ENCODE measurements at regions not wholly inside any gene's neighbourhood (a gene's known extent, or its start where the extent isn't known, plus 50 kb on each side); places are given as distances from the start of the nearest gene placed in this dataset.

- Histone ChIP-seq H3K27ac (ENCODE audit: low read depth in 1 of 2, low read length in 1 of 2) (no peak overlapping the region), H3K9me3 (ENCODE audit: control insufficient read depth in 4 of 4, insufficient read depth in 3 of 4, low read length in 3 of 4) (no peaks in the 10 kb centered on the region), H3K4me3 (no peak overlapping the region), H3K36me3 (ENCODE audit: control insufficient read depth in 4 of 4, insufficient read depth in 4 of 4, low read length in 4 of 4) (peaks cover 0 to 13% (median 4%) of the 10 kb centered on the region in 4 donors), H3K4me1 (ENCODE audit: control insufficient read depth in 5 of 5, insufficient read depth in 5 of 5, low read length in 5 of 5) (peaks cover 0 to 11% (median 2%) of the 10 kb centered on the region in 5 donors), H3K9ac (ENCODE audit: insufficient read depth in 1 of 2, low read length in 2 of 2) (no peak overlapping the region), H3K27me3 (ENCODE audit: control insufficient read depth in 3 of 3, insufficient read depth in 3 of 3, low read length in 2 of 3) (no peaks in the 10 kb centered on the region)
- TF ChIP-seq CTCF (IDR thresholded peaks at IDR 0.05; ENCODE audit: control extremely low read depth, extremely low read depth), result no peak
- ATAC-seq (ENCODE audit: insufficient read depth, low FRiP score) (no peak), DNase-seq (no peak)
Measured at GRCh38 chr11:92808022-92808421, 161.4 kb upstream of the MTNR1B start.

GRCh38 chr11:92810423-92811064, 158.9 kb upstream of the MTNR1B start:
- Histone ChIP-seq H3K4me1 (ENCODE audit: control insufficient read depth in 5 of 5, insufficient read depth in 5 of 5, low read length in 5 of 5) (peaks cover 0 to 6% (median 0%) of the 10 kb centered on the region in 5 donors), H3K9me3 (ENCODE audit: control insufficient read depth in 4 of 4, insufficient read depth in 3 of 4, low read length in 3 of 4) (no peaks in the 10 kb centered on the region), H3K27ac (ENCODE audit: low read depth in 1 of 2, low read length in 1 of 2) (no peak overlapping the region), H3K27me3 (ENCODE audit: control insufficient read depth in 3 of 3, insufficient read depth in 3 of 3, low read length in 2 of 3) (no peaks in the 10 kb centered on the region), H3K9ac (ENCODE audit: insufficient read depth in 1 of 2, low read length in 2 of 2) (no peak overlapping the region), H3K4me3 (no peak overlapping the region), H3K36me3 (ENCODE audit: control insufficient read depth in 4 of 4, insufficient read depth in 4 of 4, low read length in 4 of 4) (peaks cover 0 to 10% (median 4%) of the 10 kb centered on the region in 4 donors)
- no peak for TF ChIP-seq CTCF (IDR thresholded peaks at IDR 0.05; ENCODE audit: control extremely low read depth, extremely low read depth)
- WGBS, 2 donors, result 76 to 80% methylated on average over 6 of the region's 6 CpGs
- DNase-seq, result no peak
- ATAC-seq (ENCODE audit: insufficient read depth, low FRiP score), result no peak

GRCh38 chr11:92811341-92811740, 158.1 kb upstream of the MTNR1B start:
- peaks cover 0 to 13% (median 4%) of the 10 kb centered on the region in 4 donors for H3K36me3 ChIP-seq (ENCODE audit: control insufficient read depth in 4 of 4, insufficient read depth in 4 of 4, low read length in 4 of 4)
- no peak for ATAC-seq (ENCODE audit: insufficient read depth, low FRiP score)
- no peaks in the 10 kb centered on the region for H3K27me3 ChIP-seq (ENCODE audit: control insufficient read depth in 3 of 3, insufficient read depth in 3 of 3, low read length in 2 of 3)
- peaks cover 0 to 3% (median 0%) of the 10 kb centered on the region in 4 donors for H3K9me3 ChIP-seq (ENCODE audit: control insufficient read depth in 4 of 4, insufficient read depth in 3 of 4, low read length in 3 of 4)
- H3K4me1 ChIP-seq (ENCODE audit: control insufficient read depth in 5 of 5, insufficient read depth in 5 of 5, low read length in 5 of 5), result peaks cover 0 to 6% (median 0%) of the 10 kb centered on the region in 5 donors
- H3K4me3 ChIP-seq, result no peak overlapping the region
- DNase-seq, result no peak
- no peak for TF ChIP-seq CTCF (IDR thresholded peaks at IDR 0.05; ENCODE audit: control extremely low read depth, extremely low read depth)
- H3K9ac ChIP-seq (ENCODE audit: insufficient read depth in 1 of 2, low read length in 2 of 2), result no peak overlapping the region
- 57 to 83% methylated on average over 2 of the region's 2 CpGs for WGBS, 2 donors
- H3K27ac ChIP-seq (ENCODE audit: low read depth in 1 of 2, low read length in 1 of 2), result no peak overlapping the region

- DNase-seq, result no peak
- WGBS, 2 donors, result 64 to 68% methylated on average over 5 of the region's 5 CpGs
- H3K27ac ChIP-seq (ENCODE audit: low read depth in 1 of 2, low read length in 1 of 2), result no peak overlapping the region
- H3K4me3 ChIP-seq, result no peak overlapping the region
- peaks cover 0 to 4% (median 0%) of the 10 kb centered on the region in 4 donors for H3K9me3 ChIP-seq (ENCODE audit: control insufficient read depth in 4 of 4, insufficient read depth in 3 of 4, low read length in 3 of 4)
- peaks cover 0 to 6% (median 0%) of the 10 kb centered on the region in 5 donors for H3K4me1 ChIP-seq (ENCODE audit: control insufficient read depth in 5 of 5, insufficient read depth in 5 of 5, low read length in 5 of 5)
- ATAC-seq (ENCODE audit: insufficient read depth, low FRiP score), result no peak
- TF ChIP-seq CTCF (IDR thresholded peaks at IDR 0.05; ENCODE audit: control extremely low read depth, extremely low read depth), result no peak
- peaks cover 0 to 6% (median 1%) of the 10 kb centered on the region in 4 donors for H3K36me3 ChIP-seq (ENCODE audit: control insufficient read depth in 4 of 4, insufficient read depth in 4 of 4, low read length in 4 of 4)
- H3K27me3 ChIP-seq (ENCODE audit: control insufficient read depth in 3 of 3, insufficient read depth in 3 of 3, low read length in 2 of 3), result no peaks in the 10 kb centered on the region
- no peak overlapping the region for H3K9ac ChIP-seq (ENCODE audit: insufficient read depth in 1 of 2, low read length in 2 of 2)
Measured at GRCh38 chr11:92812841-92813240, 156.6 kb upstream of the MTNR1B start.

Data from lung (tissue), 11 donors.